ENCODE measurements at regions not wholly inside any gene's neighbourhood (a gene's known extent, or its start where the extent isn't known, plus 50 kb on each side); places are given as distances from the start of the nearest gene placed in this dataset.

GRCh38 chr18:66734451-66734850 lies 130.6 kb upstream of the CDH19 start (continued):
- TF ChIP-seq TCF12 (IDR thresholded peaks at IDR 0.05; ENCODE audit: low read depth, low read length) (no peak), ZNF274 (IDR thresholded peaks at IDR 0.05; ENCODE audit: borderline replicate concordance, extremely low read depth, low read length) (no peak), BACH1 (IDR thresholded peaks at IDR 0.05; ENCODE audit: low read length) (no peak), MAX (IDR thresholded peaks at IDR 0.05) (no peak), ATF2 (IDR thresholded peaks at IDR 0.05; ENCODE audit: low read length) (no peak)

Measured in H1 (cell line).